Mesendoderm (in vitro differentiated cells): ENCODE measurements at regions not wholly inside any gene's neighbourhood (a gene's known extent, or its start where the extent isn't known, plus 50 kb on each side); places are given as distances from the start of the nearest gene placed in this dataset. TPM values are rescaled to one million over a fixed set of nuclear protein-coding genes. Genes with fewer than 3 reads are reported as not detected.

ENCODE experiments used
- DNase-seq: peaks from one replicate; pipeline ENCODE4 v3.0.0; 2013
- H2AK5ac ChIP-seq: 2 replicates; pipeline ENCODE4 v1.6.1; 2013; ENCODE audit warnings: low read length, inconsistent platforms
- H2BK120ac ChIP-seq: 2 replicates; pipeline ENCODE4 v1.6.1; 2013; ENCODE audit warnings: low read depth, mild to moderate bottlenecking, low read length, moderate library complexity, mixed read lengths
- H2BK15ac ChIP-seq: replicated peaks from 2 replicates; pipeline ENCODE4 v1.6.1; 2013; ENCODE audit warnings: low read depth, mild to moderate bottlenecking, moderate library complexity
- H2BK5ac ChIP-seq: 2 replicates; pipeline ENCODE4 v1.6.1; 2013; ENCODE audit warnings: low read length, inconsistent platforms
- H3K18ac ChIP-seq: 2 replicates; pipeline ENCODE4 v1.6.1; 2013; ENCODE audit warnings: mild to moderate bottlenecking, low read length, mixed read lengths
- H3K23ac ChIP-seq: one replicate; pipeline ENCODE4 v1.6.1; 2013; ENCODE audit warnings: low read length
- H3K27ac ChIP-seq: 2 replicates; pipeline ENCODE4 v1.5.1; 2013; ENCODE audit warnings: low read depth, mild to moderate bottlenecking, inconsistent platforms, low read length, moderate library complexity
- H3K27me3 ChIP-seq: 2 replicates; pipeline ENCODE4 v1.6.1; 2013; ENCODE audit warnings: low read length, control low read depth, mild to moderate bottlenecking, inconsistent platforms; ENCODE audit not compliant: insufficient read depth, poor library complexity
- H3K36me3 ChIP-seq: 2 replicates; pipeline ENCODE4 v1.6.1; 2013; ENCODE audit warnings: low read length, inconsistent platforms; ENCODE audit not compliant: control insufficient read depth, insufficient read depth
- H3K4ac ChIP-seq: one replicate; pipeline ENCODE4 v1.6.1; 2013; ENCODE audit warnings: low read depth, mild to moderate bottlenecking, low read length, moderate library complexity
- H3K4me1 ChIP-seq: 2 replicates; pipeline ENCODE4 v1.6.1; 2013; ENCODE audit warnings: low read depth, low read length, inconsistent platforms; ENCODE audit not compliant: control insufficient read depth
- H3K4me2 ChIP-seq: 2 replicates; pipeline ENCODE4 v1.6.1; 2013; ENCODE audit warnings: low read length
- H3K4me3 ChIP-seq: 2 replicates; pipeline ENCODE4 v1.5.1; 2013; ENCODE audit warnings: mild to moderate bottlenecking, low read length
- H3K56ac ChIP-seq: one replicate; pipeline ENCODE4 v1.6.1; 2013; ENCODE audit warnings: low read length
- H3K79me1 ChIP-seq: 2 replicates; pipeline ENCODE4 v1.6.1; 2013; ENCODE audit warnings: low read length, inconsistent platforms
- H3K79me2 ChIP-seq: 2 replicates; pipeline ENCODE4 v1.6.1; 2013; ENCODE audit warnings: mild to moderate bottlenecking, low read length; ENCODE audit not compliant: control insufficient read depth, insufficient read depth
- H3K9ac ChIP-seq: 2 replicates; pipeline ENCODE4 v1.6.1; 2013; ENCODE audit warnings: low read length, inconsistent platforms
- H4K5ac ChIP-seq: one replicate; pipeline ENCODE4 v1.6.1; 2013; ENCODE audit warnings: low read length
- H4K8ac ChIP-seq: one replicate; pipeline ENCODE4 v1.6.1; 2013; ENCODE audit warnings: low read depth, mild to moderate bottlenecking, control low read depth, low read length, moderate library complexity
- WGBS: extraction: QIAGEN DNeasy Blood & Tissue Kit; methylation state at CpG from one replicate; pipeline ENCODE4 v1.1.7; 2013; ENCODE audit warnings: low lambda C conversion rate, missing lambda C conversion rate; ENCODE audit not compliant: insufficient coverage; ENCODE audit errors: extremely low coverage; 5-methylcytosine and 5-hydroxymethylcytosine counted together
- small RNA-seq: library from polyadenylated mRNA; stranded (forward); fragments of <200 nt; extraction: miRNeasy Mini kit (QIAGEN cat#:217004); gene quantifications from one replicate; pipeline ENCODE3, GENCODE V24; 2013; ENCODE audit not compliant: insufficient read depth

GRCh38 chr2:41994233-41994637, 53.6 kb upstream of the PKDCC start:
- H3K18ac ChIP-seq, result no peak overlapping the region
- peak overlapping the region; percentile 67 for H2AK5ac ChIP-seq
- H4K8ac ChIP-seq, result no peak overlapping the region
- no peaks in the 10 kb centered on the region for H3K79me2 ChIP-seq
- H3K23ac ChIP-seq, result no peak overlapping the region
- H3K36me3 ChIP-seq, result no peaks in the 10 kb centered on the region
- no peak overlapping the region for H3K9ac ChIP-seq
- peaks cover 22% of the 10 kb centered on the region for H3K4me1 ChIP-seq
- H2BK15ac ChIP-seq, result no peak overlapping the region
- no peak overlapping the region for H3K56ac ChIP-seq
- H3K79me1 ChIP-seq, result no peaks in the 10 kb centered on the region
- no peak overlapping the region for H3K4ac ChIP-seq
- no peak overlapping the region for H4K5ac ChIP-seq
- no peak overlapping the region for H3K4me3 ChIP-seq
- no CpG with 5 or more reads among the region's 5 CpGs for WGBS
- H2BK5ac ChIP-seq, result no peak overlapping the region
- DNase-seq, result no peak
- no peak overlapping the region for H3K27ac ChIP-seq
- H3K4me2 ChIP-seq, result no peak overlapping the region
- no peak overlapping the region for H2BK120ac ChIP-seq
- no peaks in the 10 kb centered on the region for H3K27me3 ChIP-seq

- Histone ChIP-seq H2AK5ac (peak overlapping the region; percentile 73), H3K4me3 (no peak overlapping the region), H4K8ac (no peak overlapping the region), H3K9ac (no peak overlapping the region), H3K27ac (no peak overlapping the region), H2BK15ac (no peak overlapping the region), H3K23ac (no peak overlapping the region), H2BK120ac (no peak overlapping the region), H3K79me1 (no peaks in the 10 kb centered on the region), H3K4me2 (no peak overlapping the region), H3K27me3 (no peaks in the 10 kb centered on the region), H3K36me3 (no peaks in the 10 kb centered on the region), H3K56ac (no peak overlapping the region), H3K4ac (no peak overlapping the region), H3K79me2 (no peaks in the 10 kb centered on the region), H3K4me1 (peaks cover 21% of the 10 kb centered on the region), H2BK5ac (no peak overlapping the region), H4K5ac (no peak overlapping the region), H3K18ac (no peak overlapping the region)
- no CpG with 5 or more reads among the region's 8 CpGs for WGBS
- no peak for DNase-seq
Observed at GRCh38 chr2:41994661-41995060, 53.2 kb upstream of the PKDCC start.

GRCh38 chr2:41997561-41997960, 50.3 kb upstream of the PKDCC start:
- WGBS, result no CpG with 5 or more reads among the region's 4 CpGs

More at GRCh38 chr2:41997561-41997960, 50.3 kb upstream of the PKDCC start:
- Histone ChIP-seq H2BK15ac (no peak overlapping the region), H3K27ac (no peak overlapping the region), H3K4ac (no peak overlapping the region), H2BK120ac (no peak overlapping the region), H4K5ac (no peak overlapping the region), H3K23ac (no peak overlapping the region), H3K4me3 (no peak overlapping the region), H3K79me1 (no peaks in the 10 kb centered on the region), H3K9ac (no peak overlapping the region), H2AK5ac (no peak overlapping the region), H2BK5ac (no peak overlapping the region), H3K4me2 (no peak overlapping the region), H3K36me3 (no peaks in the 10 kb centered on the region), H3K79me2 (no peaks in the 10 kb centered on the region), H3K4me1 (peaks cover 6% of the 10 kb centered on the region), H3K56ac (no peak overlapping the region), H3K27me3 (no peaks in the 10 kb centered on the region), H4K8ac (no peak overlapping the region), H3K18ac (no peak overlapping the region)
- DNase-seq, result no peak

Small RNA genes lying in the stretch of these regions (small RNA-seq; reads per million reads assigned to genes)
- gene RF00019 (not detected), gene RNU4-63P (not detected)
